Body of pancreas (tissue), 4 donors: ENCODE measurements at regions not wholly inside any gene's neighbourhood (a gene's known extent, or its start where the extent isn't known, plus 50 kb on each side); places are given as distances from the start of the nearest gene placed in this dataset.

Experiments used
- POLR2A ChIP-seq, 3 donors: fragments of 450-650 bp; IDR thresholded peaks; one replicate each; pipeline ENCODE4 v1.6.1; 2016; ENCODE audit warnings: antibody characterized with exemption in 3 of 3, mild to moderate bottlenecking in 2 of 3
- TF ChIP-seq, protein P1 (sequence below), 7 experiments: fragments of 450-650 bp in 4 of 7; fragments of 200-600 bp in 3 of 7; sonication (generic) in 3 of 7; IDR thresholded peaks; one replicate each; pipeline ENCODE4 v1.5.1; 2016 to 2019; ENCODE audit warnings: antibody characterized with exemption in 7 of 7

DNA sequence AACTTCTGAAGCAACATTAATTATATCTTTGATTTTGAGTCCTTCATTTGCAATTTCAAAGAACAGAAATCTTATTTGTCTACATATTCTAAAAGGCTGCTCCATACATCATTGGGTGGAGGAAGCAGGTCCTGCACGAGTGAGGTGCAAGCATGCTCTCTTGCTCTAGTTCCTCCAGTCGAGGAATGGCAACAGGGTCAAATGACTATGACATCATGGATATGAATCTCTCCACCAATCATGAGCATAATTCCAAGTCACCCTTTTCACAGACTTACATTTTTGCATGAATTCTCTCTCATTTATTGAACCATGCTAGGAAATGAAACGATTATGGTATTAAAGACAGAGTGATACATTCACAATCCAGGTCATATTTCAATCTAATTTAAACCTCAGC lies 608.8 kb upstream of the SOX11 start:
- TF ChIP-seq POLR2A (IDR thresholded peaks at IDR 0.05) = no peak
- TF ChIP-seq, protein P1, sequence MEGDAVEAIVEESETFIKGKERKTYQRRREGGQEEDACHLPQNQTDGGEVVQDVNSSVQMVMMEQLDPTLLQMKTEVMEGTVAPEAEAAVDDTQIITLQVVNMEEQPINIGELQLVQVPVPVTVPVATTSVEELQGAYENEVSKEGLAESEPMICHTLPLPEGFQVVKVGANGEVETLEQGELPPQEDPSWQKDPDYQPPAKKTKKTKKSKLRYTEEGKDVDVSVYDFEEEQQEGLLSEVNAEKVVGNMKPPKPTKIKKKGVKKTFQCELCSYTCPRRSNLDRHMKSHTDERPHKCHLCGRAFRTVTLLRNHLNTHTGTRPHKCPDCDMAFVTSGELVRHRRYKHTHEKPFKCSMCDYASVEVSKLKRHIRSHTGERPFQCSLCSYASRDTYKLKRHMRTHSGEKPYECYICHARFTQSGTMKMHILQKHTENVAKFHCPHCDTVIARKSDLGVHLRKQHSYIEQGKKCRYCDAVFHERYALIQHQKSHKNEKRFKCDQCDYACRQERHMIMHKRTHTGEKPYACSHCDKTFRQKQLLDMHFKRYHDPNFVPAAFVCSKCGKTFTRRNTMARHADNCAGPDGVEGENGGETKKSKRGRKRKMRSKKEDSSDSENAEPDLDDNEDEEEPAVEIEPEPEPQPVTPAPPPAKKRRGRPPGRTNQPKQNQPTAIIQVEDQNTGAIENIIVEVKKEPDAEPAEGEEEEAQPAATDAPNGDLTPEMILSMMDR (IDR thresholded peaks at IDR 0.05) = no peak
